Keratinocyte (primary cell): ENCODE measurements at regions not wholly inside any gene's neighbourhood (a gene's known extent, or its start where the extent isn't known, plus 50 kb on each side); places are given as distances from the start of the nearest gene placed in this dataset.

Source experiments
- DNase-seq: peaks from one replicate; pipeline ENCODE4 v3.0.0-alpha.2; 2011; ENCODE audit warnings: low read depth, missing footprints, low spot score
- FAIRE-seq: peaks from 2 replicates; lab custom pipeline; 2011; peaks lifted over from hg19 to GRCh38; lab: Jason Lieb, UNC
- H2AFZ ChIP-seq: 2 replicates; pipeline ENCODE4 v1.6.0; 2012; ENCODE audit warnings: low read length, control low read depth, inconsistent platforms; ENCODE audit not compliant: control insufficient read depth
- H3K27ac ChIP-seq: 2 replicates; pipeline ENCODE4 v1.5.1; 2011; ENCODE audit warnings: low read length; ENCODE audit not compliant: control insufficient read depth, insufficient read depth
- H3K27me3 ChIP-seq: 3 replicates; pipeline ENCODE4 v1.6.0; 2011; ENCODE audit warnings: low read length; ENCODE audit not compliant: control insufficient read depth, insufficient read depth; ENCODE audit errors: extremely low read depth
- H3K36me3 ChIP-seq, 2 experiments: 2 replicates in 1 of 2; 3 replicates in 1 of 2; pipeline ENCODE4 v1.5.1; 2011; ENCODE audit warnings: low read length in 2 of 2, mild to moderate bottlenecking in 1 of 2; ENCODE audit not compliant: control insufficient read depth in 2 of 2, insufficient read depth in 2 of 2; ENCODE audit errors: extremely low read depth in 1 of 2
- H3K4me1 ChIP-seq: 3 replicates; pipeline ENCODE4 v1.5.1; 2011; ENCODE audit warnings: low read length; ENCODE audit not compliant: control insufficient read depth, insufficient read depth; ENCODE audit errors: extremely low read depth
- H3K4me2 ChIP-seq: 3 replicates; pipeline ENCODE4 v1.6.0; 2011; ENCODE audit warnings: low read depth, low read length; ENCODE audit not compliant: control insufficient read depth, insufficient read depth; ENCODE audit errors: extremely low read depth
- H3K4me3 ChIP-seq, 3 experiments: fragments of 200-600 bp in 1 of 3; sonication (generic) in 1 of 3; 2 replicates in 2 of 3; 3 replicates in 1 of 3; pipeline ENCODE4 v1.5.1; 2011 to 2016; ENCODE audit warnings: low read length in 3 of 3, mild to moderate bottlenecking in 3 of 3, control low read depth in 2 of 3, inconsistent platforms in 1 of 3, low read depth in 1 of 3, mixed read lengths in 1 of 3, mixed run types in 1 of 3, moderate library complexity in 1 of 3; ENCODE audit not compliant: control insufficient read depth in 2 of 3, insufficient read depth in 2 of 3; ENCODE audit errors: extremely low read depth in 1 of 3
- H3K79me2 ChIP-seq: 2 replicates; pipeline ENCODE4 v1.6.0; 2012; ENCODE audit warnings: low read length; ENCODE audit not compliant: control insufficient read depth, insufficient read depth
- H3K9ac ChIP-seq: 3 replicates; pipeline ENCODE4 v1.6.0; 2011; ENCODE audit warnings: low read length; ENCODE audit not compliant: control insufficient read depth, insufficient read depth; ENCODE audit errors: extremely low read depth
- H3K9me1 ChIP-seq: 3 replicates; pipeline ENCODE4 v1.6.0; 2011; ENCODE audit warnings: low read length; ENCODE audit not compliant: control insufficient read depth, insufficient read depth; ENCODE audit errors: extremely low read depth
- H3K9me3 ChIP-seq: 2 replicates; pipeline ENCODE4 v1.5.1; 2012; ENCODE audit warnings: low read depth, low read length; ENCODE audit not compliant: control insufficient read depth
- H4K20me1 ChIP-seq: 3 replicates; pipeline ENCODE4 v1.6.0; 2011; ENCODE audit warnings: low read length; ENCODE audit not compliant: control insufficient read depth, insufficient read depth; ENCODE audit errors: extremely low read depth
- CTCF ChIP-seq, 3 experiments: IDR thresholded peaks in 1 of 3; conservative IDR thresholded peaks in 1 of 3; optimal IDR thresholded peaks in 1 of 3; 2 replicates in 2 of 3; 3 replicates in 1 of 3; pipeline versions ENCODE3 to v1.5.1; 2011; ENCODE audit warnings: low read length in 3 of 3, mild to moderate bottlenecking in 3 of 3, moderate library complexity in 2 of 3, control low read depth in 1 of 3, inconsistent platforms in 1 of 3; ENCODE audit not compliant: insufficient read depth in 2 of 3; ENCODE audit errors: extremely low read depth in 1 of 3
- EZH2 ChIP-seq: IDR thresholded peaks from one replicate; pipeline ENCODE4 v1.6.1; 2012; ENCODE audit warnings: inconsistent platforms, mild to moderate bottlenecking, low read length, moderate library complexity
- dilution Hi-C: fragments of 300-500 bp; cut with MboI; formaldehyde crosslinking; loops from one replicate; pipeline ENCODE4 v1.7.0; 2020; ENCODE audit warnings: low sequenced_read_pairs; ENCODE audit not compliant: extremely low pct_ligation_motif_present

DNA sequence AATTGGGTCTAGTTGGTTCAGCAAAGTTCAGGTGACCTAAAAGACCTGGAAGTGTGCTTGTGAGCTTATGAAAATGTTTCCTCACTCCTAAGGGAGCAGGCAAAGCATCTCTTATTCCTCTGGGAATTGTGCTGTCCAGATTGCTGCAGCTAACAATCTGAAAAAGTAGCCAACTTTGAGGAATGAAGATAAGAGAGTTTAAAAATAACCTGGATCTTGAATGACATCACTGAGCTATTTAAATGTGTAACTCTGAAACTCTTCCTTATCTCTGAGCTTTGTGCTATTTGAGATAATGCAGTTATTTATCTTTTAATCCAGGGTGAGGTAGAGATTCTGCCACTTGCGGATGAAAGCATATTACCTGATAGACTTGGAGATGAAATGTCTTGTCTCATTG lies 384.8 kb downstream of the PPP4R3C start:
- no peak overlapping the region for H3K4me2 ChIP-seq
- no peak overlapping the region for H3K27ac ChIP-seq
- no peak for FAIRE-seq
- no peak overlapping the region for H2AFZ ChIP-seq
- TF ChIP-seq CTCF (optimal IDR thresholded peaks at IDR 0.05 in 1 of 3, IDR thresholded peaks at IDR 0.05 in 1 of 3, conservative IDR thresholded peaks at IDR 0.05 in 1 of 3; ENCODE audit: extremely low read depth in 1 of 3, insufficient read depth in 2 of 3, low read length in 3 of 3) = no peak
- no peak for TF ChIP-seq EZH2
- H3K9me3 ChIP-seq = no peaks in the 10 kb centered on the region
- no peak for DNase-seq
- no peak overlapping the region for H3K9ac ChIP-seq
- dilution Hi-C loops = no loop called here
- no peaks in the 10 kb centered on the region for H3K9me1 ChIP-seq
- no peaks in the 10 kb centered on the region for H4K20me1 ChIP-seq
- H3K4me3 ChIP-seq = no peak overlapping the region
- H3K36me3 ChIP-seq = no peaks in the 10 kb centered on the region
- no peaks in the 10 kb centered on the region for H3K4me1 ChIP-seq
- no peaks in the 10 kb centered on the region for H3K79me2 ChIP-seq
- no peaks in the 10 kb centered on the region for H3K27me3 ChIP-seq

- TF ChIP-seq EZH2 = no peak
- TF ChIP-seq CTCF (optimal IDR thresholded peaks at IDR 0.05 in 1 of 3, IDR thresholded peaks at IDR 0.05 in 1 of 3, conservative IDR thresholded peaks at IDR 0.05 in 1 of 3; ENCODE audit: extremely low read depth in 1 of 3, insufficient read depth in 2 of 3, low read length in 3 of 3) = no peak
- FAIRE-seq (no peak), DNase-seq (no peak)
- dilution Hi-C loops = no loop called here
- Histone ChIP-seq H3K9me3 (no peaks in the 10 kb centered on the region), H3K9me1 (no peaks in the 10 kb centered on the region), H3K4me1 (no peaks in the 10 kb centered on the region), H3K79me2 (no peaks in the 10 kb centered on the region), H3K36me3 (no peaks in the 10 kb centered on the region), H2AFZ (no peak overlapping the region), H3K27me3 (no peaks in the 10 kb centered on the region), H3K27ac (no peak overlapping the region), H3K4me3 (no peak overlapping the region), H3K9ac (no peak overlapping the region), H3K4me2 (no peak overlapping the region), H4K20me1 (no peaks in the 10 kb centered on the region)
Observed at GRCh38 chrX:27057883-27058282, 405.3 kb downstream of the PPP4R3C start.
